HG02852 (cell line): ENCODE measurements at regions not wholly inside any gene's neighbourhood (a gene's known extent, or its start where the extent isn't known, plus 50 kb on each side); places are given as distances from the start of the nearest gene placed in this dataset.
"Not testable (repeated sequence)": the region's sequence is repeated elsewhere in the genome, so short reads cannot be mapped to it uniquely, and the experiment has no call there.

Source experiments
- ATAC-seq: cut with Tn5 transposase; IDR thresholded peaks from one replicate; pipeline ENCODE4 v1.9.1; 2021; ENCODE audit warnings: mild to moderate bottlenecking, moderate library complexity; ENCODE audit not compliant: unreplicated experiment

GRCh38 chr6:145118224-145118623, 617.1 kb downstream of the EPM2A start:
- ATAC-seq: no peak

GRCh38 chr6:145119081-145119480, 616.2 kb downstream of the EPM2A start:
- no peak for ATAC-seq

- no peak for ATAC-seq
Observed at GRCh38 chr6:145132709-145133108, 602.6 kb downstream of the EPM2A start.

GRCh38 chr6:145135702-145136101, 599.6 kb downstream of the EPM2A start:
- ATAC-seq: no peak

DNA sequence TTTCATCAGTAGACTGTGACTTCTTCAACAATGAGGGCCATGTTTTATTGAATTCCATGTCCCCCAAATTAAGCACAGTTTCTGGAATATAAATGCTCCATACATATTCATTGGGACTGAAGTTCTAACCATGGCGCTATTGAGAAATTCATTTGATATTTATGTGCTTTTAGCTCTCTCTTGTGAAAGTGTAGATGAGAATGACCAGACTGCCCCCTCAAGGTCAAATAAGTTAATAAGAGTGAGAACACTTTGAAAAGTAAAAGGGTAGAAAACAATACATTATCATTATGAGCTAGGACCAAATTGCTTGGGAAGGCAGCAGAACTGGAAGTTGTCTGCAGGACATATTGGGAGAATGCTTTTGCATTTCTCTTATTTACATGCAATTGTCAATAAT, 597.9 kb downstream of the EPM2A start:
- ATAC-seq: no peak

DNA sequence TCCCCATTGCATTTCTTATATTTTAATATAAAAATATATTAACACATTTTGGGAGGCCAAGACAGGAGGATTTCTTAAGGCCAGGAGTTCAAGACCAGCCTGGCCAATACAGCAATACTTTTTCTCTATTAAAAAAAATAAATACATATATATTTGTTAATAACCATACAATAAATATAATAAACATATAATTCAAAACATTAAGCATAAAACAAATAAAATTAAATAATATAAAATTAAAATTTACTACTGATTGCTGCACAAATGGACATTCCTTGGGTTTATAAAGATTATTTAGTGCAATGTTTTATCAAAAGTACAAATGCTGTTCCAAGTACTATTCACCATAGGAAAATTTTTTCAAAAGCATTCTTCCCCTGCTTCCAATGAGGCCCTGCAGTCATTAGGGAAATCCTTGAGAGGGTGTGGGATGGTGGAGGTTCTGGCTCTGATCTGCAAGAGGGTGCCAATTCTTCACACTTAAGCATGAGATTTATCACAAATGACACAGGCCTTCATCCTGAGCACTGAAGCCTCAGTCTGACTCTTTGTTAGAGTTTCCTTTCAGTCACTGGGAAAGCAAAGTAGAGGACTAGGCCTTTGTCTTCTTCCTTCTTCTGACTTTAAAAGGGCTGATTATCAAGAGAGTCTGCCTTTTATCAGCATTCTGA, 596.7 kb downstream of the EPM2A start:
- ATAC-seq: no peak

DNA sequence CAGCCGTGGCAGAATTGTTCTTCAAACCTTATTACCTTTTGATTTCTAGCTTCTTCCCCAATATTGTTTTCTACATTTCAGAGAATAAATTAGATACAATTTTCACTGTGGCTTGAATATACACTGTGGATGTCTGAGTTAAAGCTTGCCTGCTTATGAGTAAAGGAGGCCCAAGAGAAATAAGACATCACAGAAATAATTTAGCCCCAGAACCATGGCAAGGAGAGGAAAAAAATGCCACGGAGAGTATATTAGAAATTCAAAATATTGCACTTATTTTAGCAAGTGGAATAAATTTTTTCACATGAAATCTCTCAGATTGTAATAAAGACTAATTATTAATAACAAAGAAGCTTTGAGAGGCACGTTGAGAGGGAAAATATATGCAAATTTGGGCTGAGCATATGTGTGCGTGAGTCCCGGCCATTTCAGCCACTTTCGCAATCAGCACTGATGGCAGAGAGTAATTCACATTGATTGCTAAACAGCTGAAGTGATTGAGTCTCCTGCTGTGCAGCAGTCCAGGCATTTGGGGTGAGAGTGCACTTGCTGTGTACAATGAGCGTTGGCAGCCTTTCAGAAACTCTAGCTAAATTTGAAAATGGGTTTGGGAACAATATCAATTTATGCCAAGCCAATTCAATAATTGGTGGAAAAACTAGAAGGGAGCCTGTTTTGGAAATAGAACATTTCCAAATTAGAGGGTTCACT, 596.0 kb downstream of the EPM2A start:
- ATAC-seq: no peak

DNA sequence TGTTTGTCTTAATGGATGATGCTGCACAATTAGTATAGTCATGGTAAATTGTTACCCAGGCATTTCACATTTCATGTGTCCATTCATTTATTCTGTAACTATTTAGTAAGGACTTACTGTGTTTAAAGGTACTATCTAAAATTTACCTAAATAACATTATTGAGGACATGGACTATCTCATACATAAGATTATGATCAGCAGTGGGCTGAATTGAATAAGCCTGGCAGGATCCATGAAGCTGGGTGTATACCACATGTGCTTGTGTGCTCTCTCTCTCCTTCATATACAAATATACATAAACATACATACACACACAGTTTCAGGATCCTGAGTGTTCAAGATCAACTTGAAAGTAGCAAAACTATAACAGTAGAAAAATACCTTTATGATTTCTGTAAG, 595.4 kb downstream of the EPM2A start:
- ATAC-seq: no peak

DNA sequence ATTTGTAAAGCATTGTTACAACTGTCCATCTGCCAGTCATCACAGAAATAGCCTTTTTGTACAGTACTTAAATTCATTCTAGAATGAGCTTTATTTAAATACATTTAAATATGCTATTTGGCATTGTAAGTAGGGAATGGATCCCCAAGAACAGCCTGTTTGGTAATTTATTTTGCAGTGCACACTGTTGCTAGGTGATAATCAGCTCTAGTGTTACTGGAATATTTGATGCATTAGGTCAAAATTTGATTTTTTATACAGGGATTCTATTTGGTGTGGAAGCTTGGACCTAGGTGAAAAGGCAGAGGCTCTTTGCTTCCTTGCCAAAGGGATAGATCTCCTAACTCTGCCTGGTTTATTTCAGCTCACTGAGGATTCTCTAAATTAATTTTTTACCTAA, 593.7 kb downstream of the EPM2A start:
- ATAC-seq: no peak

GRCh38 chr6:145142958-145143357, 592.4 kb downstream of the EPM2A start:
- no peak for ATAC-seq

- no peak for ATAC-seq
Observed at GRCh38 chr6:145143379-145143778, 591.9 kb downstream of the EPM2A start.

DNA sequence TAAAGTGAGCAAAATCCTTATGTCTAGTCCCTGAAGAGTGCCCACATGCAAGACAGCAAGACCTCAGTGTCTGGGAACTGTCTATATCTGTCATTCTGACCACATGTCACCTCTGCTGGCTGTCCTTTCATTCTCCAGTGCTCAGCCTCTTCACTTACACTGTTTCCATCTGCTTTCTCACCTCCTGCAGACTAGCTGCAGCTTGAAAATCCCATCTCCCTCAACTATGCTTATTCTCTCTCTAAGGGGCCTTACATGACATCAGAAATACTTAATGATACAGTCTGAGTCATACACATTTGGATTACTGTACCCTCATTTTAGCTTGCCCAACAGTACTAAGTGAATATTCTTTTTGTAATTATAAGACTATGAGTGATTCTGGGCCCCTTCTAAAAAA, 587.8 kb downstream of the EPM2A start:
- no peak for ATAC-seq

GRCh38 chr6:145147981-145148749, 587.2 kb downstream of the EPM2A start:
- no peak for ATAC-seq

DNA sequence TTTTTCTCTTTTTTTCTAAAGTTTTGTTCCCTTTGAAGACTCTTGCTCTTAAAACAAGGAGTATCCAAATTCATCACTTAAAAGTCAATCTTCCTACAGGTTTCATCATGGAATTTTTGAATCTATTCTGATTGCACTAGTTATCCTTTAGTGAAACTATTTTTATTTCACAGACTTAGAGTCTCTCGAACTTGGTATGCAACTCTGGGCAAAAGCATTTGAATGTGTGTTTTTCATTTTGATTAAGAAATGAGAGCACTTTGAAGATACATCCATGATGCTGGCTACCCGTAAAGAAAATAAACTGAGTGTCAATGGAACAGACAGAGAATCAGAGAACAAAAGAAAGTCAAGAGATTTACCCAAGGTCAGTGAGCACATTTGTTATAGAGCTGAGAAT, 586.5 kb downstream of the EPM2A start:
- no peak for ATAC-seq

GRCh38 chr6:145151624-145152023, 583.7 kb downstream of the EPM2A start:
- no peak for ATAC-seq

- no peak for ATAC-seq
Observed at GRCh38 chr6:145153495-145153894, 581.8 kb downstream of the EPM2A start.

DNA sequence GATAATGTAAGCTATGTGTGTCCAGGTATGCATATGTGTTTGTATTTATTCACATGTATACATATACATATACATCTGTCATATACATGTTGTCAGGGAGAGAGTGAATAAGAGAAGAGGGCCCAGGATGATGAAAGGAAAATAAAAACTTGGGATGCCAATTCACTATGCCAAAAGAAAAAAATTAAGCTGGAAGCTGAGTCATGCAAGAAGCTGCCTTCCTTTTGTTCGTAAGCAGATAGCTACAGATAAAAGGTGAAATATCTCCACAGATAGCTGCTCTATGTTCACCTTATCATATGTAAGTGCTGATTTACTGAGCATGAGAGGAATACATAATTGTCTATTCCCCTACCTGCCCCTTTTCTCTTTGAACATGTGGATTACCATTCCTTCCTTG, 579.9 kb downstream of the EPM2A start:
- ATAC-seq: no peak

DNA sequence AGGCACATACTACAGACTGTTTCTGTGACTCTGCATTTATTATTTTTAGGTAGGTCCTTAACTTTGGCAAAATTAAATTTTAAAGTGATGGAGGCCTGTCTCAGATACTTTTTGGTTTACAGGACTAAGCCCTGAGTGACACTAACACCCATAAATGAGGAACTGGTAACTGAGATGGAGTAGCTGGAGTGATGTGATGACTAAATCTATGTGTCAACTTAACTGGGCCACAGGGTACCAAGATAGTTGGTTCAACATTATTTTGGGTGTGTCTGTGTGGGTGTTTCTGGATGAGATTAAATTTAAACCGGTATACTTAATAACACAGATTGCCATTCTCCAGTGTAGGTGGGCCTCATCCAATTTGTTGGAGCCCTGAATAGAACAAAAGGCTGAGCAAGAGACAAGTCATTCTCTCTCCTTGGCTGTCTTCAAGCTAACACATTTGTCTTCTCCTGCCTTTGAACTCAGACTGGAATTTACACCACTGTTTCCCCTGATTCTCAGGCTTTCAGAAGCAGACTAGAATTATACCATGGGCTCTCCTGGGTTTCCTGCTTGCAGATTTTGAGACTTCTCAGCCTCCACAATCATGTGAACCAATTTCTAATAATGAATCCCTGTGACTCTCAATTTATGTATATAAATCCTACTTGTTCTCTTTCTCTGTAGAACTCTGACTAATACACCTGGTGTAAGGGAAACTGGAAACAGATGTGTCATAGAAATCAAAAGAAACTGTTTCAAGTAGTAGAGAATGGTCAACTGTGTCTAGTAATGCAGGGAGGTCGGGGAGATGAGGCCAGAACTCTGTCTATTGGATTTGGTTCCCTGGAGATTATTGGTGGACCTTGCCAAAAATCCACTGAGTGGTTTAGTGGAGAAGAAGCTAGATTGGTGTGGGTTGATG, 579.2 kb downstream of the EPM2A start:
- ATAC-seq: no peak

DNA sequence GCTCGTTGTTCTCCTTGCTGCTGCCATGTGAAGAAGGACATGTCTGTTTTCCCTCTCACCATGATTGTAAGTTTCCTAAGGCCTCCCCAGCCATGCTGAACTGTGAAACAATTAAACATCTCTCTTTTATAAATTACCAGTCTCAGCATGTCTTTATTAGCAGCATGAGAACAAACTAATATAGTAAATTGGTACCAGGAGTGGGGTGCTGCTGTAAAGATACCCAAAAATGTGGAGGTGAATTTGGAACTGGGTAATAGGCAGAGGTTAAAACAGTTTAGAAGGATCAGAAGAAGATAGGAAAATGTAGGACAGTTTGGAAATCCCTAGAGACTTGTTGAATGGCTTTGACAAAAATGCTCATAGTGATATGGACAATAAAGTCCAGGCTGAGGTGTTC, 576.7 kb downstream of the EPM2A start:
- not testable (repeated sequence) for ATAC-seq

GRCh38 chr6:145159921-145160320, 575.4 kb downstream of the EPM2A start:
- ATAC-seq: no peak

DNA sequence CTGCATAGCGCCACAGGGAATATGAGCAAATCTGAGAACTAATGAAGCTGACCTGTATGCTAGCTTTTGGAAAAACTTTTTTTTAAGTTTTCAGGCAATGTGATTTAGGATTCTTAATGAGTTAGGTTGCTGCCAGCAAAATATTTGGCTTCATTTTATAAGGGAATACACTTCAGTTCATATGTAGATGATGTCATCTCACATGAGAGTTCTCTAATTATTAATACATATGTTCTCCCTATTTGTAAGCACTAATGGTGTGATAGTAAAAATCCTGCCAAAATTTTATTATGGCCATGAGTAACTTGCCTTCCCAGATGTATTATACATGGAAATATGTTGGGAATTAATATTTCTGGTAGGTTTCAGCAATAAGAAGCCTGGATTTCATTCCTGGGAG, 573.8 kb downstream of the EPM2A start:
- ATAC-seq: no peak
